ENCODE measurements at regions not wholly inside any gene's neighbourhood (a gene's known extent, or its start where the extent isn't known, plus 50 kb on each side); places are given as distances from the start of the nearest gene placed in this dataset.
A peak's percentile ranks its signal among the peaks of the same experiment; 100 is the strongest.

- no peak overlapping the region for H3K27ac Mint-ChIP-seq (ENCODE audit: unreplicated experiment)
- TF ChIP-seq CTCF (IDR thresholded peaks at IDR 0.05; ENCODE audit: insufficient read depth, low read depth, low read length): no peak
- TF ChIP-seq EZH2 (IDR thresholded peaks at IDR 0.05; ENCODE audit: insufficient read depth, low read length): no peak
- Histone ChIP-seq H2AFZ (ENCODE audit: low read depth, low read length) (no peak overlapping the region), H3K4me1 (ENCODE audit: insufficient read depth, low read length) (peaks cover 7% of the 10 kb centered on the region), H4K20me1 (ENCODE audit: insufficient read depth, low read length) (no peaks in the 10 kb centered on the region), H3K4me3 (ENCODE audit: insufficient read depth, low read depth, low read length) (no peak overlapping the region), H3K9me3 (ENCODE audit: insufficient read depth, low read depth, low read length) (no peaks in the 10 kb centered on the region), H3K27me3 (ENCODE audit: insufficient read depth, low read length) (peaks cover 19% of the 10 kb centered on the region), H3K79me2 (ENCODE audit: insufficient read depth, low read length) (no peaks in the 10 kb centered on the region), H3K4me2 (ENCODE audit: low read length) (no peak overlapping the region), H3K9ac (ENCODE audit: low read length) (no peak overlapping the region), H3K27ac (ENCODE audit: low read depth, low read length) (no peak overlapping the region), H3K36me3 (ENCODE audit: insufficient read depth, low read length) (no peaks in the 10 kb centered on the region)
- peaks cover 2% of the 10 kb centered on the region for H3K36me3 Mint-ChIP-seq (ENCODE audit: low read depth, unreplicated experiment)
- H3K4me1 Mint-ChIP-seq (ENCODE audit: low read depth, unreplicated experiment): peaks cover 13% of the 10 kb centered on the region
- H3K4me3 Mint-ChIP-seq (ENCODE audit: unreplicated experiment): peak overlapping the region; percentile 5
- FAIRE-seq (no peak), DNase-seq (ENCODE audit: low read depth) (no peak)
- no peaks in the 10 kb centered on the region for H3K9me3 Mint-ChIP-seq (ENCODE audit: unreplicated experiment)
- H3K27me3 Mint-ChIP-seq (ENCODE audit: low read depth, unreplicated experiment): peaks cover 85% of the 10 kb centered on the region
Observed at GRCh38 chr11:45382133-45382878, 96.2 kb upstream of the SYT13 start.

DNA sequence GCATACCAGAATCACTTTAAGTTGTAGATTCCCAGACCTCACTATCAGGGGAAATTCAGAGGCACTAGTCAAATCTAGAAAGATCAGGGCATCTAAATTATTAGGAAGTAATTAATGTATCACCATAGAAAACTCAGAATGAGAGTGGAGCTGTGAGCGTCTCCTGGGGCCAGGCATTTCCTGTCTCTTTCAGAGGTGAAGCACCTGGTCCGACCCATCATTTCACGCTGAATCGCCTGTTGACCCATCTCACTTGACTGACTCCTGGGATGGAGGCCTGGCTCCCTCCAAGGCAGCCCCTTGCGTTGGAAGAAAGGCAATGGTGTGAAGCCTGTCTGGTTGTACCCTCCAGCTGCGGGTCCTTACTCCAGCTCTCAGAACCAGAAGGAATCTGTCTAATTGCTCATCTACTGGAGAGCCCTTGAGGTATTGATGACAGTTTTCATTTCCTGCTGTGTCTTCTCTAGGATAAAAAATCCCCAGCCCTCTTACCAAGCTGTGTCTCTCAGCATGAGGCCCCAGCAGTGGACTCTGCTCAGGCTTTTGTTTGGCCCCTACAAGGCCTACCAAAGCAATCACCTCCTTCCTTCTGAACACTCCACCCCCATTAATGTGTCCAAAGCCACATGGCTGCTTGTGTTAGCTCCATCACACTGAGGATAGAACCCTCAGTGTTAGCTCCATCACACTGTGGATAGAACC is 93.2 kb upstream of the SYT13 start:
- TF ChIP-seq CTCF (IDR thresholded peaks at IDR 0.05; ENCODE audit: insufficient read depth, low read depth, low read length) (no peak), EZH2 (IDR thresholded peaks at IDR 0.05; ENCODE audit: insufficient read depth, low read length) (no peak)
- Mint-ChIP-seq H3K36me3 (ENCODE audit: low read depth, unreplicated experiment) (peaks cover 5% of the 10 kb centered on the region), H3K4me3 (ENCODE audit: unreplicated experiment) (no peak overlapping the region), H3K4me1 (ENCODE audit: low read depth, unreplicated experiment) (peaks cover 13% of the 10 kb centered on the region), H3K27ac (ENCODE audit: unreplicated experiment) (no peak overlapping the region), H3K9me3 (ENCODE audit: unreplicated experiment) (peaks cover 6% of the 10 kb centered on the region), H3K27me3 (ENCODE audit: low read depth, unreplicated experiment) (peaks cover 90% of the 10 kb centered on the region)
- H3K4me1 ChIP-seq (ENCODE audit: insufficient read depth, low read length): peaks cover 7% of the 10 kb centered on the region
- no peak overlapping the region for H3K27ac ChIP-seq (ENCODE audit: low read depth, low read length)
- no peaks in the 10 kb centered on the region for H3K9me3 ChIP-seq (ENCODE audit: insufficient read depth, low read depth, low read length)
- DNase-seq (ENCODE audit: low read depth) (no peak), FAIRE-seq (no peak)
- H2AFZ ChIP-seq (ENCODE audit: low read depth, low read length): no peak overlapping the region
- no peak overlapping the region for H3K4me3 ChIP-seq (ENCODE audit: insufficient read depth, low read depth, low read length)
- no peak overlapping the region for H3K4me2 ChIP-seq (ENCODE audit: low read length)
- no peaks in the 10 kb centered on the region for H3K79me2 ChIP-seq (ENCODE audit: insufficient read depth, low read length)
- no peaks in the 10 kb centered on the region for H3K36me3 ChIP-seq (ENCODE audit: insufficient read depth, low read length)
- H3K9ac ChIP-seq (ENCODE audit: low read length): no peak overlapping the region
- H4K20me1 ChIP-seq (ENCODE audit: insufficient read depth, low read length): no peaks in the 10 kb centered on the region
- peaks cover 20% of the 10 kb centered on the region for H3K27me3 ChIP-seq (ENCODE audit: insufficient read depth, low read length)

DNA sequence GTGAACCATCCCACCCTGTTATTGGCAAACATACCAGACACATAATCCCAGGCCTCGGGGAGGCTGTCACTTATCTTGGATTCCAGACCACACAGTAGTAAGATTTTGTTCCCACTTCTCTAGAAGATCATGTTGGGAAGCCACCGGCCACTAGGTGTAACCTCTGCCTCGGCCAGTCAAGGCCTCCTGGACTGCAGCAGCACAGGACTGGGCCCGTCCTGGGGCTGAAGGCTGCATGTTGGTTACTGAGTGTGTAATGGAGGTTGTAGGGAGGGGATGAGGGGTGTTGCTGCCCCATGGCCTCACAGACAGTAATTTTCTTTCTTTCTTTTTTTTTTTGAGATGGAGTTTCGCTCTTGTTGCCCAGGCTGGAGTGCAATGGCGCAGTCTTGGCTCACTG is 92.4 kb upstream of the SYT13 start:
- DNase-seq (ENCODE audit: low read depth) (no peak), FAIRE-seq (no peak)
- no peak overlapping the region for H3K4me3 Mint-ChIP-seq (ENCODE audit: unreplicated experiment)
- H3K27ac Mint-ChIP-seq (ENCODE audit: unreplicated experiment): no peak overlapping the region
- Histone ChIP-seq H3K4me2 (ENCODE audit: low read length) (no peak overlapping the region), H3K4me3 (ENCODE audit: insufficient read depth, low read depth, low read length) (no peak overlapping the region), H2AFZ (ENCODE audit: low read depth, low read length) (no peak overlapping the region), H3K4me1 (ENCODE audit: insufficient read depth, low read length) (peaks cover 7% of the 10 kb centered on the region), H3K27ac (ENCODE audit: low read depth, low read length) (no peak overlapping the region), H3K36me3 (ENCODE audit: insufficient read depth, low read length) (no peaks in the 10 kb centered on the region), H3K79me2 (ENCODE audit: insufficient read depth, low read length) (no peaks in the 10 kb centered on the region), H3K27me3 (ENCODE audit: insufficient read depth, low read length) (peaks cover 17% of the 10 kb centered on the region), H4K20me1 (ENCODE audit: insufficient read depth, low read length) (no peaks in the 10 kb centered on the region), H3K9me3 (ENCODE audit: insufficient read depth, low read depth, low read length) (no peaks in the 10 kb centered on the region), H3K9ac (ENCODE audit: low read length) (no peak overlapping the region)
- H3K27me3 Mint-ChIP-seq (ENCODE audit: low read depth, unreplicated experiment): peaks cover 90% of the 10 kb centered on the region
- H3K4me1 Mint-ChIP-seq (ENCODE audit: low read depth, unreplicated experiment): peaks cover 10% of the 10 kb centered on the region
- H3K9me3 Mint-ChIP-seq (ENCODE audit: unreplicated experiment): peaks cover 6% of the 10 kb centered on the region
- no peak for TF ChIP-seq EZH2 (IDR thresholded peaks at IDR 0.05; ENCODE audit: insufficient read depth, low read length)
- TF ChIP-seq CTCF (IDR thresholded peaks at IDR 0.05; ENCODE audit: insufficient read depth, low read depth, low read length): no peak
- peaks cover 5% of the 10 kb centered on the region for H3K36me3 Mint-ChIP-seq (ENCODE audit: low read depth, unreplicated experiment)
